Endothelial cell of umbilical vein (primary cell): ENCODE measurements at regions not wholly inside any gene's neighbourhood (a gene's known extent, or its start where the extent isn't known, plus 50 kb on each side); places are given as distances from the start of the nearest gene placed in this dataset.

Experiments
- CTCF ChIP-seq, 2 donors: IDR thresholded peaks; 1 replicate in 1 of 2; 2 replicates in 1 of 2; pipeline ENCODE4 v1.5.1; 2011; ENCODE audit warnings: low read length in 2 of 2, mild to moderate bottlenecking in 2 of 2, moderate library complexity in 2 of 2, control low read depth in 1 of 2, inconsistent platforms in 1 of 2, low read depth in 1 of 2; ENCODE audit not compliant: insufficient read depth in 1 of 2; ENCODE audit errors: extremely low read depth in 1 of 2
- EZH2 ChIP-seq: IDR thresholded peaks from 2 replicates; pipeline ENCODE4 v1.6.1; 2012; ENCODE audit warnings: borderline replicate concordance, low read depth, mild to moderate bottlenecking, moderate library complexity, low read length, inconsistent platforms; ENCODE audit not compliant: severe bottlenecking
- FOS ChIP-seq: IDR thresholded peaks from 2 replicates; pipeline ENCODE4 v1.6.1; 2011; ENCODE audit warnings: mild to moderate bottlenecking, low read length, moderate library complexity, borderline replicate concordance; ENCODE audit not compliant: insufficient read depth
- GATA2 ChIP-seq: IDR thresholded peaks from 2 replicates; pipeline ENCODE4 v1.7.0; 2011; ENCODE audit warnings: low read depth, mild to moderate bottlenecking, moderate library complexity, mixed read lengths, low read length; ENCODE audit not compliant: insufficient read length, insufficient read depth
- JUN ChIP-seq: IDR thresholded peaks from 2 replicates; pipeline ENCODE4 v1.6.1; 2011; ENCODE audit warnings: borderline replicate concordance, low read depth; ENCODE audit not compliant: insufficient read length, insufficient read depth
- MYC ChIP-seq: IDR thresholded peaks from one replicate; pipeline ENCODE4 v1.6.1; 2011; ENCODE audit warnings: mild to moderate bottlenecking, low read depth, low read length
- POLR2A ChIP-seq: IDR thresholded peaks from 2 replicates; pipeline ENCODE4 v1.6.1; 2012; ENCODE audit warnings: low read depth, mild to moderate bottlenecking, control low read depth, low read length
- POLR2AphosphoS5 ChIP-seq: IDR thresholded peaks from 2 replicates; pipeline ENCODE4 v1.6.1; 2012; ENCODE audit warnings: low read depth, mild to moderate bottlenecking, control low read depth, low read length, moderate library complexity; ENCODE audit not compliant: insufficient read depth
- TF ChIP-seq, protein P1 (sequence below): IDR thresholded peaks from 2 replicates; pipeline ENCODE4 v1.6.1; 2011; ENCODE audit not compliant: insufficient read depth, insufficient read length

GRCh38 chr4:173761938-173762337 lies 231.9 kb upstream of the HAND2 start:
- TF ChIP-seq CTCF (IDR thresholded peaks at IDR 0.05; ENCODE audit: extremely low read depth in 1 of 2, insufficient read depth in 1 of 2, low read depth in 1 of 2, low read length in 2 of 2) (no peak), EZH2 (no peak), POLR2AphosphoS5 (no peak), POLR2A (no peak), GATA2 (no peak), JUN (no peak), MYC (no peak), FOS (no peak)
- TF ChIP-seq, protein P1, sequence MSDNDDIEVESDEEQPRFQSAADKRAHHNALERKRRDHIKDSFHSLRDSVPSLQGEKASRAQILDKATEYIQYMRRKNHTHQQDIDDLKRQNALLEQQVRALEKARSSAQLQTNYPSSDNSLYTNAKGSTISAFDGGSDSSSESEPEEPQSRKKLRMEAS: no peak
